ENCODE measurements at regions not wholly inside any gene's neighbourhood (a gene's known extent, or its start where the extent isn't known, plus 50 kb on each side); places are given as distances from the start of the nearest gene placed in this dataset.

DNA sequence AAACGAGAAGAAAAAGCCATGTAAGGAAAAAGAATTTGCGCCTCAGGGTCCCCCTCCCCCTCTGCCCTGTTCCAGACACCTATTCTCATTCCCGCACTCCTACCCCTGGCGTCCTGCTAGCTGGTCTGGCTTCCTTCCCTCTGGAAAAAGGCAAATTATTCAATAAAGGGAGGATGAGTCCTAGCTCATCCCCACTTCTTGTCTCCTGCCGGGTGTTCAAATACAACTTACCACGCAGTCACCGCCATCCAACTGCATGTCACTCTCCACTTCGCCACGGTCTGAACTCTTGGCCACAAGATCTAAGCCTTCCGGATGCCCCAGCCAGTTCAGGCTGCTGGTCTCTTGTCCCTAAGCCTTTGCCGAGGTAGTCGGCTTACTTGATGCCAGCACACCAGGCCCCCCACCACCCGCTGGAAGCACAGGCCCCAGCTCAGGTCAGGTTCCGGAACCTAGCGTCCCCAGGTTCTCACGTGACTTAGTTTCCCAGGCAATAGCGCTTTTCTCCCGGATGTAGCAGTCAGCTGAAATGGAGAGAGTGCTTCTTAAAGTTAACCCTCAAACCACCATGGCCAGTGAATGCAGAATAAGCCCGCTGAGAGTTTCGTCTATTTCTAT lies 209.6 kb upstream of the SPIN4 start:
- TF ChIP-seq EZH2 (IDR thresholded peaks at IDR 0.05; ENCODE audit: low read length) = no peak
- TF ChIP-seq, protein P1, sequence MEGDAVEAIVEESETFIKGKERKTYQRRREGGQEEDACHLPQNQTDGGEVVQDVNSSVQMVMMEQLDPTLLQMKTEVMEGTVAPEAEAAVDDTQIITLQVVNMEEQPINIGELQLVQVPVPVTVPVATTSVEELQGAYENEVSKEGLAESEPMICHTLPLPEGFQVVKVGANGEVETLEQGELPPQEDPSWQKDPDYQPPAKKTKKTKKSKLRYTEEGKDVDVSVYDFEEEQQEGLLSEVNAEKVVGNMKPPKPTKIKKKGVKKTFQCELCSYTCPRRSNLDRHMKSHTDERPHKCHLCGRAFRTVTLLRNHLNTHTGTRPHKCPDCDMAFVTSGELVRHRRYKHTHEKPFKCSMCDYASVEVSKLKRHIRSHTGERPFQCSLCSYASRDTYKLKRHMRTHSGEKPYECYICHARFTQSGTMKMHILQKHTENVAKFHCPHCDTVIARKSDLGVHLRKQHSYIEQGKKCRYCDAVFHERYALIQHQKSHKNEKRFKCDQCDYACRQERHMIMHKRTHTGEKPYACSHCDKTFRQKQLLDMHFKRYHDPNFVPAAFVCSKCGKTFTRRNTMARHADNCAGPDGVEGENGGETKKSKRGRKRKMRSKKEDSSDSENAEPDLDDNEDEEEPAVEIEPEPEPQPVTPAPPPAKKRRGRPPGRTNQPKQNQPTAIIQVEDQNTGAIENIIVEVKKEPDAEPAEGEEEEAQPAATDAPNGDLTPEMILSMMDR (optimal IDR thresholded peaks at IDR 0.05 in 1 of 3, IDR thresholded peaks at IDR 0.05 in 1 of 3, conservative IDR thresholded peaks at IDR 0.05 in 1 of 3; ENCODE audit: extremely low read depth in 1 of 3, insufficient read depth in 2 of 3, low read length in 3 of 3) = no peak
